ENCODE measurements at regions not wholly inside any gene's neighbourhood (a gene's known extent, or its start where the extent isn't known, plus 50 kb on each side); places are given as distances from the start of the nearest gene placed in this dataset.

DNA sequence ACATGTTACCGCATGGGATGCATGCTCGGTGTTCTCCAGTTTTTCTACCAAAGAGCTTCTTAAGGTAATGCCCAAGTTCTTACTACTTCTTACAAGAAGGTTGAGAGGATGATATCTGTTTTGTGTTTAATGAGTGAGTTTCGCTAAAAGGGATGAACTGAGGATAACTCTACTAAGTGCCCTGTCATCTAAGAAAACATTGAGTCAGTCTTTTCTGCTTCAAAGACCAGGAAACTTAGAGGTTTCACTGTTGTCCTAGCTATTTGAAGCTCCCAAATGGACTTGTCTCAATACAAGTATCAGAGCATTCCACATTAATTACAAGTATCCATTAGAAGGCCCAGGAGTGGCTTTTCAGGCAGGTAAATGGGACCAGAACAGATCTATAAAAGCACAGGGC, 296.2 kb downstream of the KBTBD8 start:
- TF ChIP-seq CTCF (IDR thresholded peaks at IDR 0.05; ENCODE audit: low read length): no peak
- no peak for TF ChIP-seq EZH2 (IDR thresholded peaks at IDR 0.05; ENCODE audit: borderline replicate concordance, low read length)
